ENCODE measurements at regions not wholly inside any gene's neighbourhood (a gene's known extent, or its start where the extent isn't known, plus 50 kb on each side); places are given as distances from the start of the nearest gene placed in this dataset.

GRCh38 chr10:120385992-120386391, 71.0 kb upstream of the PLPP4 start:
- BruUV-seq (replicated peaks) = no TSS peak
- DNase-seq (ENCODE audit: low read depth, low spot score) = no peak
- no peaks in the 10 kb centered on the region for H3K9me3 ChIP-seq (ENCODE audit: control insufficient read depth, insufficient read depth, low read depth, low read length)
- in situ Hi-C loops (cut with HindIII; ENCODE audit: low pct_unique_long_range_greater_than_20kb, low sequenced_read_pairs) = no loop called here
- intact Hi-C loops (cut with micrococcal nuclease; ENCODE audit: unreplicated experiment) = no loop called here
- TF ChIP-seq TCF7L2 (IDR thresholded peaks at IDR 0.05; ENCODE audit: low read depth, low read length) (no peak), REST (IDR thresholded peaks at IDR 0.05; ENCODE audit: insufficient read depth in 1 of 2, low read depth in 2 of 2, low read length in 1 of 2) (no peak), CTCF (IDR thresholded peaks at IDR 0.05) (no peak), SIN3A (IDR thresholded peaks at IDR 0.05; ENCODE audit: borderline replicate concordance, insufficient read depth, low read depth, low read length) (no peak), POLR2AphosphoS5 (IDR thresholded peaks at IDR 0.05; ENCODE audit: low read depth, low read length) (no peak)
- no peaks in the 10 kb centered on the region for H3K27me3 ChIP-seq (ENCODE audit: control insufficient read depth, insufficient read depth, low read length)
- H3K4me1 ChIP-seq (ENCODE audit: control insufficient read depth, insufficient read depth, low read length) = no peaks in the 10 kb centered on the region
- no peak for ATAC-seq
- H3K36me3 ChIP-seq (ENCODE audit: control insufficient read depth, insufficient read depth, low read length) = no peaks in the 10 kb centered on the region
- no peak overlapping the region for H3K4me3 ChIP-seq (ENCODE audit: low read depth in 2 of 2, low read length in 2 of 2)
- ChIA-PET CTCF (no interaction called here), POLR2A (no interaction called here)
- H3K27ac ChIP-seq (ENCODE audit: low read length) = no peak overlapping the region

GRCh38 chr10:120386896-120387295, 70.1 kb upstream of the PLPP4 start:
- no TSS peak for BruUV-seq (replicated peaks)
- ChIA-PET CTCF (no interaction called here), POLR2A (no interaction called here)
- no peak overlapping the region for H3K27ac ChIP-seq (ENCODE audit: low read length)
- no peaks in the 10 kb centered on the region for H3K4me1 ChIP-seq (ENCODE audit: control insufficient read depth, insufficient read depth, low read length)
- H3K36me3 ChIP-seq (ENCODE audit: control insufficient read depth, insufficient read depth, low read length) = no peaks in the 10 kb centered on the region
- no peaks in the 10 kb centered on the region for H3K27me3 ChIP-seq (ENCODE audit: control insufficient read depth, insufficient read depth, low read length)
- ATAC-seq = no peak
- DNase-seq (ENCODE audit: low read depth, low spot score) = no peak
- intact Hi-C loops (cut with micrococcal nuclease; ENCODE audit: unreplicated experiment) = no loop called here
- in situ Hi-C loops (cut with HindIII; ENCODE audit: low pct_unique_long_range_greater_than_20kb, low sequenced_read_pairs) = no loop called here
- TF ChIP-seq REST (IDR thresholded peaks at IDR 0.05; ENCODE audit: insufficient read depth in 1 of 2, low read depth in 2 of 2, low read length in 1 of 2) (no peak), CTCF (IDR thresholded peaks at IDR 0.05) (no peak), SIN3A (IDR thresholded peaks at IDR 0.05; ENCODE audit: borderline replicate concordance, insufficient read depth, low read depth, low read length) (no peak), POLR2AphosphoS5 (IDR thresholded peaks at IDR 0.05; ENCODE audit: low read depth, low read length) (no peak), TCF7L2 (IDR thresholded peaks at IDR 0.05; ENCODE audit: low read depth, low read length) (no peak)
- H3K9me3 ChIP-seq (ENCODE audit: control insufficient read depth, insufficient read depth, low read depth, low read length) = no peaks in the 10 kb centered on the region
- H3K4me3 ChIP-seq (ENCODE audit: low read depth in 2 of 2, low read length in 2 of 2) = no peak overlapping the region
